NCI-H1105 treated with DMSO at 0.1 percent for 48 hours (cell line): ENCODE measurements at regions not wholly inside any gene's neighbourhood (a gene's known extent, or its start where the extent isn't known, plus 50 kb on each side); places are given as distances from the start of the nearest gene placed in this dataset.

Source experiments
- DNase-seq: peaks from one replicate; lab custom pipeline; 2025; lab: John Stamatoyannopoulos, UW

DNA sequence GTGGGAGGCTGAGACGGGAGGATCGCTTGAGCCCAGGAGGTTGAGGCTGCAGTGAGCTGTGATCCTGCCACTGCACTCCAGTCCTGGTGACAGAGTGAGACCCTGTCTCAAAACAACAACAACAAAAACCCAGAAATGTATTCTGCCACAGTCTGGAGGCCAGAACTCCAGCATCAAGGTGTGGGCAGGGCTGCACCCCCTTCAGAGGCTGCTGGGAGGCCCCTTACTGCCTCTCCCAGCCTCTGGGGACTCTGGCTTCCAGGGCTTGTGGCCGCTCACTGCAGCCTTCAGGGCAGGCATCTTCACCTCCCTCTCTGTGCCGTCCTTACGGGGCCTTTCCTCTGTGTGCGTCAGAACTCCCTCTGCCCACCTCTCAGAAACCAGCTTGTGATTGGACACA is 209.4 kb upstream of the GSE1 start:
- DNase-seq, result no peak

- no peak for DNase-seq
Observed at GRCh38 chr16:85412911-85413520, 200.1 kb upstream of the GSE1 start.

DNA sequence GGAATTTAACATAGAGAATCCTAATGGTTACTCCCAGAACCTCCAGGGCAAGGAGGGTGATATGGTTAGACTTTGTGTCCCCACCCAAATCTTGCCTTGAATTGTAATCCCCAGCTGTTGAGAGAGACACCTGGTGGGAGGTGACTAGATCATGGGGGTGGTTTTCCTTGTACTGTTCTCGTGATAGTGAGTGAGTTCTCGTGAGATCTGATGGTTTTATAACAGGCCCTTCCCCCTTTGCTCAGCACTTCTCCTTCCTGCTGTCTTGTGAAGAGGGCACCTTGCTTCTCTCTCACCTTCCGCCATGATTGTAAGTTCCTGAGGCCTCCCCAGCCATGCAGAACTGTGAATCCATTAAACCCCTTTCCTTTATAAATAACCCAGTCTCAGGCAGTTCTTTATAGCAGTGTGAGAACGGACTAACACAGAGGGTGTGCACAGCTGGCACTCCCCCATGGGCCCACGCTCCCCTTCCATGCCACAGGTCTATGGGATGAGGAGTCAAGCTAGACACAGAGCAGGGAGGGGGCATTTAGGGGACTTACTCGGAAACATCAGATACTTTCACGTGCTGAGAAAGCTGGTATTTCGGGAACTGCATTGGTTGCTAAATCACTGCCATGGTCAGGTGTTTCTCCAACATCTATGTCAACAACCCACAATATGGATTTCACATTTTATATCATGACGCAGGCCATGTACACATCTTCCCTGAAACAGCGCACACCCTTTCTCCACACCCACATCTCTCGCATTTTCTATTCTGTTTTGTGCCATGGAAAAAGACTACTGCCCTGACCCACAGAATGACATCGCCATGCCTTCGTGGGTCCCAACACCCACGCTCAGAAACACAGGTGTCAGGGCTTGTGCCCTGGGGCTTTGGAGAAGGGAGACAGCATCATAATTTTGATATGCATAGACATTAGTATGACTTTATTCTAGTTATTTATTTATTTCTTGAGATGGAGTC is 199.1 kb upstream of the GSE1 start:
- DNase-seq, result no peak

- DNase-seq, result no peak
Observed at GRCh38 chr16:85415196-85416090, 197.7 kb upstream of the GSE1 start.

GRCh38 chr16:85416228-85417109 is 196.7 kb upstream of the GSE1 start:
- DNase-seq, result peak; percentile 41

DNA sequence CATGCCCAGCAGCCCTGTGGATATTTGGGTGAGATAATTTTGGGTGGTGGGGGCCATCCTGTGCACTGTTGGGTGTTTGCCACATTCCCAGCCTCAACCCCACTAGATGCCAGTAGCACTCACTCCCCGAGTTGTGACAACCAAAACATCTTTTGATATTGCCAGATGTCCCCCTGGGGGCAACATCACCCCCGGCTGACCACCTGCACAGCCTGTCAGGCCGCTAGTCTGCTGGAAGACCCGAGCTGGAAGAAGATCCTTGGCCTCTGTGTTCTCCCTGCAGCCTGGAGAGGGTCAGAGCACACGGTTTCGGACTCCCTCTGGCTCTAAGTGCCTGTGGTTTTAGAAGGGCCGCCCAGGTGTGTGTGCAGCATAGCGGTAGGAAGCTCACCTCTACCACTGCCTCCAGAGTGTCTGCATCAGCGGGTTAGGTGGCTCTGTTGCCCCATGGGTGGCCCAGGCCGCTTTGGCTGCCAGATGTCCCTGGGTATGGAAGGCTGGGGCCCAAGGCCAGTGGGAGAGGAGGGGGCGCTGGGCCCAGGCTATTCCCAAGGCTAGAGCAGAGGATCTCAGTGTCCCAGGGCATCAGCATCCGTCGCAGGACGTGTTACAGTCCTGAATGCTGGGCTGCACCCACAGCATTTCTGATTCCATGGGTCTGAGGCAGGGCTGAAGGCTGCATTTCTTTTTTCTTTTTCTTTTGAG is 195.8 kb upstream of the GSE1 start:
- no peak for DNase-seq

DNA sequence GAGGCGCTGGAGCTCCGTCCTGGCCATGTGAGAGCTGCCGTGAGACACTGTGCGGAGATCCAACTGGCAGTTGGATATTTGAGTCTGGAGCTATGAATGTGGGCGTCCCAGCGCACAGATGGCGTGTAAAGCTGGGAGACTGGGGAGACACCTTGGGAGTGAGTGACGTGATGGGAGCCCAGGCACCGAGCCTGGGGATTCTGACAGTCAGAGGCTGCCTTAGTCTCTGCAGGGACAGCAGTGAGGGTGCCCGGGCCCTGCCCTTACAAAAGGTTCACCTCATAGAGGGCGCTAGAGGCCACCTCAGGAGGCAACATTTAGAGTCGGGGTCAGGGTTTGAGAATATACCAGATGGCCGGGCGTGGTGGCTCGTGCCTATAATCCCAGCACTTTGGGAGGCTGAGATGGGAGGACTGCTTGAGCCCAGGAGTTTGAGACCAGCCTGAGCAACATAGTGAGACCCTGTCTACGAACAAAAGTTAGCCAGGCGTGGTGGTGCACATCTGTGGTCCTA is 194.1 kb upstream of the GSE1 start:
- DNase-seq, result no peak

- no peak for DNase-seq
Observed at GRCh38 chr16:85419503-85420408, 193.4 kb upstream of the GSE1 start.

- no peak for DNase-seq
Observed at GRCh38 chr16:85420501-85421337, 192.4 kb upstream of the GSE1 start.

DNA sequence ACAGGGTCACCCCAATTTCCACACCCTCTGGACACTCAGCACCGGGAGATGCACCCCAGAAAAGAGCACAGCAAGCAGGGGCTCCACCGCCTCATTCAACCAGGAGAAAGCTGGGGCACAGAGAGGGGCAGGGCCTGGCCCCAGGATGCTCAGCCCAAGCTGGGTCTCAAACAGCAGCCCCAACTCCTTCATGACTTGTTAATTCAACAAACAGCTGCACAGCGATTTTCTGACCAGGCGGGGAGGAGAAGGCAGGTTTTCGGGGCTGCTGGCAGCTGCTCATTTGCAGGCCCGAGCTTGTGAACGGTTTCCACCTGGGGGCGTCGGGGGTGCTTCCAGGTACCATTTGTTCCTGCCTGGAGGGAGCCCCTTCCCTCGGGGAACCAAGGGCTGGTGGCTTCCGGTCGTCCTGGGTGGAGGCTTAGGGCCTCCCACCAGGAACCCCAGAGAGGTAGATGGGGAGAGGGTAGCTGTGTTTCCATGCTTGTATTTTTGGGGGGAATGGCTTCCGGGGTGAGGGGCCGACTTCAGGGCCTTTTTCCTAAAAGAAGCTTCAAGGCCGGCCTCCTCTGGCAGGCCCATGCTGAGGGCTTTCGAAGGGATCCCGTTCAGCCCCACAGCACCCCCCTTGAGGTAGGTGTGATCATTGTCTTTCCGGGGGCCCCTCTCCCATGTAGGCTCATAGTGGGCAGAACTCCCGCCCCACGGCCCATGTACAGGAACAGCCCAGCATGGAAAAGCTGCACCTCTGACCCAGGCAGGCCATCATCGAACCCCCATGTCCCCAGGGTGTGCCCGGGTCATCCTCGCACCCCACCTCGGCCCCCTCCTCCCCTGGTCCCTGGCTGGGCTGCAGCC is 191.6 kb upstream of the GSE1 start:
- DNase-seq, result no peak

GRCh38 chr16:85422196-85422631 is 190.9 kb upstream of the GSE1 start:
- DNase-seq, result no peak

- DNase-seq, result no peak
Observed at GRCh38 chr16:85422632-85423550, 190.2 kb upstream of the GSE1 start.

DNA sequence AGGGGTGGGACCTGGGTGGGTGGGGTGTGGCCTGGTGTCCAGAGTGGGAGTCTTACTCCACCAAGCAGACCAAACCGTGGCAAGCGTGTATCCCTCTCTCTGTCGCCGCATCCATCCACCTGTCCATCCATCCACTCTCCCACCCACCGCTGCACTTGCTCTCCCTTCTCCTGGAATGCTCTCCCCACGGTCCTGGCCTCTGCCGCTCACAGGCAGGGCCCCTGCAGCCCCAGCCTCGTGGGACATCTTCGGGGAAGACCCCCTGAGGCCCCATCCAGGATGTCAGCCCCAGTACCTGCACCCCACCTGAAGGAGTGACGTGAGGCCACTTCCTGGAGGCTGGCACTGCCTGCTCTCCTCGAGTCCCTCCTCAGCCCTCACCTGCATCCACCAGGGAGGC is 189.5 kb upstream of the GSE1 start:
- DNase-seq, result no peak

- DNase-seq, result peak; percentile 63
Observed at GRCh38 chr16:85424260-85425073, 188.7 kb upstream of the GSE1 start.

- peak; percentile 66 for DNase-seq
Observed at GRCh38 chr16:85425074-85425662, 188.0 kb upstream of the GSE1 start.
